Mesenchymal stem cell (in vitro differentiated cells and primary cell): ENCODE measurements at regions not wholly inside any gene's neighbourhood (a gene's known extent, or its start where the extent isn't known, plus 50 kb on each side); places are given as distances from the start of the nearest gene placed in this dataset.

ENCODE experiments used
- DNase-seq: peaks from one replicate; pipeline ENCODE4 v3.0.0-alpha.2; 2013
- H2AFZ ChIP-seq: one replicate; pipeline ENCODE4 v1.6.1; 2013; ENCODE audit warnings: low read depth, mild to moderate bottlenecking, control low read depth, inconsistent platforms, low read length, moderate library complexity
- H2AK5ac ChIP-seq: 2 replicates; pipeline ENCODE4 v1.6.1; 2013; ENCODE audit warnings: low read length, moderate library complexity, mild to moderate bottlenecking, inconsistent platforms; ENCODE audit not compliant: severe bottlenecking
- H2BK120ac ChIP-seq: one replicate; pipeline ENCODE4 v1.6.1; 2013; ENCODE audit warnings: low read depth, mild to moderate bottlenecking, inconsistent platforms, low read length, moderate library complexity
- H2BK12ac ChIP-seq, 2 experiments: one replicate each; pipeline ENCODE4 v1.6.1; 2013; ENCODE audit warnings: inconsistent platforms in 2 of 2, low read length in 2 of 2, mild to moderate bottlenecking in 2 of 2, moderate library complexity in 2 of 2, control low read depth in 1 of 2
- H2BK15ac ChIP-seq: one replicate; pipeline ENCODE4 v1.6.1; 2013; ENCODE audit warnings: mild to moderate bottlenecking, low read depth, inconsistent platforms; ENCODE audit not compliant: poor library complexity, severe bottlenecking
- H2BK5ac ChIP-seq: 2 replicates; pipeline ENCODE4 v1.6.1; 2013; ENCODE audit warnings: low read depth, mild to moderate bottlenecking, low read length, control low read depth, inconsistent platforms; ENCODE audit not compliant: poor library complexity, severe bottlenecking
- H3K14ac ChIP-seq, 2 experiments: one replicate each; pipeline ENCODE4 v1.6.1; 2013; ENCODE audit warnings: inconsistent platforms in 2 of 2, low read length in 2 of 2, control low read depth in 1 of 2, mild to moderate bottlenecking in 1 of 2, moderate library complexity in 1 of 2
- H3K18ac ChIP-seq, 2 experiments: one replicate each; pipeline ENCODE4 v1.6.1; 2013; ENCODE audit warnings: inconsistent platforms in 2 of 2, low read length in 2 of 2, control low read depth in 1 of 2, low read depth in 1 of 2, mild to moderate bottlenecking in 1 of 2
- H3K23ac ChIP-seq, 2 experiments: one replicate each; pipeline ENCODE4 v1.6.1; 2013; ENCODE audit warnings: inconsistent platforms in 2 of 2, low read length in 2 of 2, mild to moderate bottlenecking in 2 of 2, moderate library complexity in 2 of 2, control low read depth in 1 of 2
- H3K27ac ChIP-seq: 2 replicates; pipeline ENCODE4 v1.5.1; 2013; ENCODE audit warnings: mild to moderate bottlenecking, moderate library complexity, low read length, control low read depth, inconsistent platforms; ENCODE audit not compliant: poor library complexity, severe bottlenecking
- H3K27me3 ChIP-seq, 2 experiments: 2 replicates each; pipeline versions ENCODE4 v1.6.1 to v1.7.0; 2013; ENCODE audit warnings: low read length in 2 of 2, mild to moderate bottlenecking in 2 of 2, moderate library complexity in 2 of 2, control low read depth in 1 of 2, inconsistent platforms in 1 of 2; ENCODE audit not compliant: control insufficient read depth in 1 of 2, insufficient read depth in 1 of 2
- H3K36me3 ChIP-seq, 2 experiments: 2 replicates each; pipeline versions ENCODE4 v1.6.1 to v1.7.0; 2013; ENCODE audit warnings: low read length in 2 of 2, control low read depth in 1 of 2, inconsistent platforms in 1 of 2, low read depth in 1 of 2, mild to moderate bottlenecking in 1 of 2; ENCODE audit not compliant: insufficient read depth in 2 of 2, control insufficient read depth in 1 of 2
- H3K4ac ChIP-seq, 2 experiments: one replicate each; pipeline ENCODE4 v1.6.1; 2013; ENCODE audit warnings: inconsistent platforms in 2 of 2, low read length in 2 of 2, mild to moderate bottlenecking in 2 of 2, moderate library complexity in 2 of 2, control low read depth in 1 of 2, low read depth in 1 of 2
- H3K4me1 ChIP-seq: 2 replicates; pipeline ENCODE4 v1.6.1; 2013; ENCODE audit warnings: low read depth, low read length, control low read depth; ENCODE audit not compliant: control insufficient read depth, insufficient read depth
- H3K4me2 ChIP-seq: 2 replicates; pipeline ENCODE4 v1.6.1; 2013; ENCODE audit warnings: low read length, mild to moderate bottlenecking, inconsistent platforms; ENCODE audit not compliant: poor library complexity, severe bottlenecking
- H3K4me3 ChIP-seq, 2 experiments: 2 replicates each; pipeline versions ENCODE4 v1.5.1 to v1.7.0; 2013; ENCODE audit warnings: low read length in 2 of 2, mild to moderate bottlenecking in 2 of 2, control low read depth in 1 of 2, low read depth in 1 of 2; ENCODE audit not compliant: insufficient read depth in 1 of 2
- H3K79me1 ChIP-seq: replicated peaks from 2 replicates; pipeline ENCODE4 v1.6.1; 2013; ENCODE audit warnings: mild to moderate bottlenecking, control low read depth, low read length, inconsistent platforms; ENCODE audit not compliant: poor library complexity, severe bottlenecking
- H3K9ac ChIP-seq: 2 replicates; pipeline ENCODE4 v1.7.0; 2013; ENCODE audit warnings: mild to moderate bottlenecking, low read length, moderate library complexity
- H3K9me3 ChIP-seq: 2 replicates; pipeline ENCODE4 v1.7.0; 2013; ENCODE audit warnings: mild to moderate bottlenecking, low read length; ENCODE audit not compliant: control insufficient read depth
- H4K8ac ChIP-seq: one replicate; pipeline ENCODE4 v1.6.1; 2013; ENCODE audit warnings: inconsistent platforms, mild to moderate bottlenecking, low read length, moderate library complexity
- H4K91ac ChIP-seq: one replicate; pipeline ENCODE4 v1.6.1; 2013; ENCODE audit warnings: mild to moderate bottlenecking, low read length, inconsistent platforms
- WGBS: methylation state at CpG from one replicate; pipeline ENCODE4 v1.1.7; 2013; ENCODE audit warnings: mixed read lengths; 5-methylcytosine and 5-hydroxymethylcytosine counted together

GRCh38 chr1:42013881-42014470 lies 95.3 kb upstream of the HIVEP3 start:
- no peak overlapping the region for H3K14ac ChIP-seq
- no peak overlapping the region for H3K4me2 ChIP-seq
- H3K4ac ChIP-seq, result no peak overlapping the region
- no peak overlapping the region for H2AK5ac ChIP-seq
- H4K8ac ChIP-seq, result no peak overlapping the region
- no peaks in the 10 kb centered on the region for H3K36me3 ChIP-seq
- H2BK5ac ChIP-seq, result no peak overlapping the region
- no peak for DNase-seq
- H3K9ac ChIP-seq, result no peak overlapping the region
- no peak overlapping the region for H2BK12ac ChIP-seq
- H2BK120ac ChIP-seq, result no peak overlapping the region
- H3K4me1 ChIP-seq, result no peaks in the 10 kb centered on the region
- no peak overlapping the region for H3K27ac ChIP-seq
- no peak overlapping the region for H3K18ac ChIP-seq
- H3K4me3 ChIP-seq, result no peak overlapping the region
- peaks cover 22% of the 10 kb centered on the region for H3K79me1 ChIP-seq
- 84% methylated on average over 7 of the region's 7 CpGs for WGBS
- H2AFZ ChIP-seq, result no peak overlapping the region
- H3K27me3 ChIP-seq, result no peaks in the 10 kb centered on the region
- no peak overlapping the region for H2BK15ac ChIP-seq
- H3K9me3 ChIP-seq, result peaks cover 13% of the 10 kb centered on the region
- no peak overlapping the region for H3K23ac ChIP-seq
- no peak overlapping the region for H4K91ac ChIP-seq

GRCh38 chr1:42012852-42013251 lies 94.1 kb upstream of the HIVEP3 start:
- WGBS, result 86% methylated on average over 1 of the region's 1 CpG
- H3K14ac ChIP-seq, result no peak overlapping the region
- no peak overlapping the region for H4K91ac ChIP-seq
- no peak for DNase-seq
- no peaks in the 10 kb centered on the region for H3K36me3 ChIP-seq
- H3K4me3 ChIP-seq, result no peak overlapping the region
- no peak overlapping the region for H2BK5ac ChIP-seq
- no peak overlapping the region for H3K23ac ChIP-seq
- no peaks in the 10 kb centered on the region for H3K27me3 ChIP-seq
- H4K8ac ChIP-seq, result no peak overlapping the region
- H3K9ac ChIP-seq, result no peak overlapping the region
- H2BK12ac ChIP-seq, result no peak overlapping the region
- no peak overlapping the region for H3K18ac ChIP-seq
- H3K4me1 ChIP-seq, result no peaks in the 10 kb centered on the region
- H3K9me3 ChIP-seq, result peaks cover 4% of the 10 kb centered on the region
- no peak overlapping the region for H2BK120ac ChIP-seq
- H2AK5ac ChIP-seq, result no peak overlapping the region
- no peak overlapping the region for H2AFZ ChIP-seq
- H3K27ac ChIP-seq, result no peak overlapping the region
- H3K4ac ChIP-seq, result no peak overlapping the region
- H3K79me1 ChIP-seq, result peaks cover 22% of the 10 kb centered on the region
- no peak overlapping the region for H2BK15ac ChIP-seq
- H3K4me2 ChIP-seq, result no peak overlapping the region

- H4K91ac ChIP-seq, result no peak overlapping the region
- no peak overlapping the region for H3K27ac ChIP-seq
- H3K27me3 ChIP-seq, result no peaks in the 10 kb centered on the region
- H3K18ac ChIP-seq, result no peak overlapping the region
- no peak overlapping the region for H3K23ac ChIP-seq
- H3K4me2 ChIP-seq, result no peak overlapping the region
- no peak overlapping the region for H3K4ac ChIP-seq
- H2AK5ac ChIP-seq, result no peak overlapping the region
- H3K9me3 ChIP-seq, result no peaks in the 10 kb centered on the region
- no peaks in the 10 kb centered on the region for H3K36me3 ChIP-seq
- H3K4me3 ChIP-seq, result no peak overlapping the region
- H4K8ac ChIP-seq, result no peak overlapping the region
- no peaks in the 10 kb centered on the region for H3K4me1 ChIP-seq
- H2BK15ac ChIP-seq, result no peak overlapping the region
- no peak overlapping the region for H2BK12ac ChIP-seq
- no peak for DNase-seq
- no peak overlapping the region for H2BK120ac ChIP-seq
- no peak overlapping the region for H2AFZ ChIP-seq
- peaks cover 20% of the 10 kb centered on the region for H3K79me1 ChIP-seq
- no peak overlapping the region for H3K9ac ChIP-seq
- no peak overlapping the region for H2BK5ac ChIP-seq
- H3K14ac ChIP-seq, result no peak overlapping the region
These were observed 91.7 kb upstream of the HIVEP3 start for GRCh38 chr1:42010381-42010780.

GRCh38 chr1:42008264-42008663 lies 89.5 kb upstream of the HIVEP3 start:
- H2BK12ac ChIP-seq, result no peak overlapping the region
- WGBS, result 100% methylated on average over 2 of the region's 2 CpGs

More at GRCh38 chr1:42008264-42008663, 89.5 kb upstream of the HIVEP3 start:
- no peak overlapping the region for H3K4ac ChIP-seq
- H3K18ac ChIP-seq, result no peak overlapping the region
- H3K9ac ChIP-seq, result no peak overlapping the region
- H2BK120ac ChIP-seq, result no peak overlapping the region
- H2AFZ ChIP-seq, result no peak overlapping the region
- H3K4me3 ChIP-seq, result no peak overlapping the region
- H3K4me1 ChIP-seq, result peaks cover 2% of the 10 kb centered on the region
- no peak overlapping the region for H2BK15ac ChIP-seq
- no peak overlapping the region for H2BK5ac ChIP-seq
- H3K23ac ChIP-seq, result no peak overlapping the region
- no peak overlapping the region for H4K91ac ChIP-seq
- no peak overlapping the region for H2AK5ac ChIP-seq
- DNase-seq, result no peak
- H3K27ac ChIP-seq, result no peak overlapping the region
- no peaks in the 10 kb centered on the region for H3K9me3 ChIP-seq
- H3K79me1 ChIP-seq, result peaks cover 21% of the 10 kb centered on the region
- H3K4me2 ChIP-seq, result no peak overlapping the region
- H3K36me3 ChIP-seq, result no peaks in the 10 kb centered on the region
- no peak overlapping the region for H3K14ac ChIP-seq
- no peak overlapping the region for H4K8ac ChIP-seq
- no peaks in the 10 kb centered on the region for H3K27me3 ChIP-seq
